ENCODE measurements at regions not wholly inside any gene's neighbourhood (a gene's known extent, or its start where the extent isn't known, plus 50 kb on each side); places are given as distances from the start of the nearest gene placed in this dataset.

- TF ChIP-seq CTCF (IDR thresholded peaks at IDR 0.05 in 2 of 3, conservative IDR thresholded peaks at IDR 0.05 in 1 of 3; ENCODE audit: borderline replicate concordance in 1 of 3, insufficient read depth in 1 of 3, low read depth in 2 of 3, low read length in 2 of 3) = no peak
Measured at GRCh38 chr13:107097916-107098315, 530.0 kb upstream of the ARGLU1 start (continued).

GRCh38 chr13:107095876-107096275 is 527.9 kb upstream of the ARGLU1 start:
- H3K4me2 ChIP-seq (ENCODE audit: low read length) = no peak overlapping the region
- CTCF ChIA-PET = no interaction called here
- no peaks in the 10 kb centered on the region for H3K4me1 ChIP-seq (ENCODE audit: control insufficient read depth in 1 of 2, insufficient read depth in 2 of 2, low read length in 2 of 2)
- no peaks in the 10 kb centered on the region for H3K27me3 ChIP-seq (ENCODE audit: insufficient read depth, low read length)
- peaks cover 0 to 3% of the 10 kb centered on the region in 2 experiments; a peak in 1 of 4 replicates for H3K9me3 ChIP-seq (ENCODE audit: control insufficient read depth in 1 of 2, insufficient read depth in 1 of 2, low read depth in 1 of 2, low read length in 2 of 2)
- ATAC-seq (no peak), DNase-seq (ENCODE audit: low read depth, low spot score) (no peak)
- RAD21 ChIA-PET (ENCODE audit: low non-redundant PET in 1 of 2, low total read pairs in 2 of 2, uncharacterized antibody in 2 of 2, unreplicated experiment in 2 of 2) = no interaction called here
- no peak overlapping the region for H2AFZ ChIP-seq (ENCODE audit: low read depth, low read length, poor library complexity, severe bottlenecking)
- H3K4me3 ChIP-seq (replicated peaks in 1 of 2; ENCODE audit: low read depth in 1 of 2, low read length in 2 of 2) = no peak overlapping the region
- no TSS peak for BruUV-seq (replicated peaks)
- H3K79me2 ChIP-seq (ENCODE audit: insufficient read depth, low read length) = no peaks in the 10 kb centered on the region
- no peaks in the 10 kb centered on the region for H3K9me2 ChIP-seq (ENCODE audit: insufficient read depth)
- intact Hi-C loops (cut with micrococcal nuclease) = no loop called here
- H3K36me3 ChIP-seq (ENCODE audit: control insufficient read depth in 1 of 2, insufficient read depth in 2 of 2, low read length in 2 of 2) = no peaks in the 10 kb centered on the region
- H3K9ac ChIP-seq (ENCODE audit: low read length) = no peak overlapping the region
- no peak overlapping the region for H3K27ac ChIP-seq (ENCODE audit: low read depth, low read length)
- POLR2A ChIA-PET = no interaction called here
- H4K20me1 ChIP-seq (ENCODE audit: insufficient read depth) = no peaks in the 10 kb centered on the region
- TF ChIP-seq ATF3 (IDR thresholded peaks at IDR 0.05) = no peak
- TF ChIP-seq SP1 (IDR thresholded peaks at IDR 0.05; ENCODE audit: low read depth) = no peak
- TF ChIP-seq ZNF274 (IDR thresholded peaks at IDR 0.05; ENCODE audit: low read depth, low read length) = no peak
- TF ChIP-seq YY1 (IDR thresholded peaks at IDR 0.05; ENCODE audit: extremely low read depth, insufficient replicate concordance, low read depth, low read length) = no peak

- no TSS peak for BruUV-seq (replicated peaks)
Measured at GRCh38 chr13:107091861-107092260, 523.9 kb upstream of the ARGLU1 start.

More at GRCh38 chr13:107091861-107092260, 523.9 kb upstream of the ARGLU1 start:
- TF ChIP-seq FOSL1 (IDR thresholded peaks at IDR 0.05; ENCODE audit: low read depth) (no peak), ELF1 (IDR thresholded peaks at IDR 0.05; ENCODE audit: borderline replicate concordance, low read depth) (no peak), EZH2phosphoT487 (IDR thresholded peaks at IDR 0.05; ENCODE audit: borderline replicate concordance) (no peak), SRF (IDR thresholded peaks at IDR 0.05; ENCODE audit: low read depth) (no peak), REST (IDR thresholded peaks at IDR 0.05; ENCODE audit: low read depth) (no peak)
- no peak for ATAC-seq
- DNase-seq (ENCODE audit: low read depth, low spot score) = no peak
- intact Hi-C loops (cut with micrococcal nuclease) = no loop called here
- H4K20me1 ChIP-seq (ENCODE audit: insufficient read depth) = no peaks in the 10 kb centered on the region
- no peaks in the 10 kb centered on the region for H3K27me3 ChIP-seq (ENCODE audit: insufficient read depth, low read length)
- H3K27ac ChIP-seq (ENCODE audit: low read depth, low read length) = no peak overlapping the region
- H3K4me2 ChIP-seq (ENCODE audit: low read length) = no peak overlapping the region
- CTCF ChIA-PET = no interaction called here
- RAD21 ChIA-PET (ENCODE audit: low non-redundant PET in 1 of 2, low total read pairs in 2 of 2, uncharacterized antibody in 2 of 2, unreplicated experiment in 2 of 2) = no interaction called here
- no peak overlapping the region for H2AFZ ChIP-seq (ENCODE audit: low read depth, low read length, poor library complexity, severe bottlenecking)
- no peak overlapping the region for H3K9ac ChIP-seq (ENCODE audit: low read length)
- no peaks in the 10 kb centered on the region for H3K79me2 ChIP-seq (ENCODE audit: insufficient read depth, low read length)
- no peaks in the 10 kb centered on the region for H3K9me2 ChIP-seq (ENCODE audit: insufficient read depth)
- POLR2A ChIA-PET = no interaction called here
- no peaks in the 10 kb centered on the region for H3K4me1 ChIP-seq (ENCODE audit: control insufficient read depth in 1 of 2, insufficient read depth in 2 of 2, low read length in 2 of 2)
- no peaks in the 10 kb centered on the region for H3K36me3 ChIP-seq (ENCODE audit: control insufficient read depth in 1 of 2, insufficient read depth in 2 of 2, low read length in 2 of 2)
- peaks cover 0 to 3% of the 10 kb centered on the region in 2 experiments; a peak in 1 of 4 replicates for H3K9me3 ChIP-seq (ENCODE audit: control insufficient read depth in 1 of 2, insufficient read depth in 1 of 2, low read depth in 1 of 2, low read length in 2 of 2)
- no peak overlapping the region for H3K4me3 ChIP-seq (replicated peaks in 1 of 2; ENCODE audit: low read depth in 1 of 2, low read length in 2 of 2)
